Endothelial cell (in vitro differentiated cells): ENCODE measurements at regions not wholly inside any gene's neighbourhood (a gene's known extent, or its start where the extent isn't known, plus 50 kb on each side); places are given as distances from the start of the nearest gene placed in this dataset.

Experiments
- DNase-seq: peaks from one replicate; pipeline ENCODE4 v3.0.0; 2021; ENCODE audit warnings: low spot score
- H3K27ac Mint-ChIP-seq: one replicate; pipeline ENCODE4 v1.8.0; 2021; ENCODE audit warnings: mixed read lengths, inconsistent platforms; ENCODE audit not compliant: unreplicated experiment
- H3K27me3 Mint-ChIP-seq: one replicate; pipeline ENCODE4 v1.8.0; 2021; ENCODE audit warnings: mild to moderate bottlenecking, moderate library complexity, mixed read lengths, inconsistent platforms; ENCODE audit not compliant: unreplicated experiment
- H3K36me3 Mint-ChIP-seq: one replicate; pipeline ENCODE4 v1.8.0; 2021; ENCODE audit warnings: mild to moderate bottlenecking, low read depth, mixed read lengths, inconsistent platforms; ENCODE audit not compliant: unreplicated experiment
- H3K4me1 Mint-ChIP-seq: one replicate; pipeline ENCODE4 v1.8.0; 2021; ENCODE audit warnings: mild to moderate bottlenecking, mixed read lengths, inconsistent platforms; ENCODE audit not compliant: unreplicated experiment
- H3K4me3 Mint-ChIP-seq: one replicate; pipeline ENCODE4 v1.8.0; 2021; ENCODE audit warnings: mild to moderate bottlenecking, mixed read lengths, inconsistent platforms; ENCODE audit not compliant: unreplicated experiment
- H3K9me3 Mint-ChIP-seq: one replicate; pipeline ENCODE4 v1.8.0; 2021; ENCODE audit warnings: mixed read lengths, inconsistent platforms; ENCODE audit not compliant: unreplicated experiment
- CTCF ChIP-seq: fragments of 200-600 bp; sonication (generic); IDR thresholded peaks from one replicate; pipeline ENCODE4 v1.5.0; 2021; ENCODE audit warnings: antibody characterized with exemption; ENCODE audit not compliant: unreplicated experiment

- no peak for TF ChIP-seq CTCF
- Mint-ChIP-seq H3K4me1 (peaks cover 10% of the 10 kb centered on the region), H3K27ac (no peak overlapping the region), H3K9me3 (no peaks in the 10 kb centered on the region), H3K27me3 (no peaks in the 10 kb centered on the region), H3K36me3 (no peaks in the 10 kb centered on the region), H3K4me3 (no peak overlapping the region)
- no peak for DNase-seq
Measured at GRCh38 chr3:140758791-140759444, 81.1 kb downstream of the TRIM42 start.

GRCh38 chr3:140760324-140761075 is 82.6 kb downstream of the TRIM42 start:
- no peaks in the 10 kb centered on the region for H3K27me3 Mint-ChIP-seq
- H3K27ac Mint-ChIP-seq, result no peak overlapping the region
- no peaks in the 10 kb centered on the region for H3K9me3 Mint-ChIP-seq
- H3K4me3 Mint-ChIP-seq, result no peak overlapping the region
- no peak for TF ChIP-seq CTCF
- H3K4me1 Mint-ChIP-seq, result peaks cover 18% of the 10 kb centered on the region
- DNase-seq, result no peak
- no peaks in the 10 kb centered on the region for H3K36me3 Mint-ChIP-seq

GRCh38 chr3:140761076-140761639 is 83.3 kb downstream of the TRIM42 start:
- no peaks in the 10 kb centered on the region for H3K36me3 Mint-ChIP-seq
- no peak overlapping the region for H3K4me3 Mint-ChIP-seq
- TF ChIP-seq CTCF, result no peak
- no peak overlapping the region for H3K27ac Mint-ChIP-seq
- H3K9me3 Mint-ChIP-seq, result no peaks in the 10 kb centered on the region
- DNase-seq, result no peak
- no peaks in the 10 kb centered on the region for H3K27me3 Mint-ChIP-seq
- H3K4me1 Mint-ChIP-seq, result peaks cover 18% of the 10 kb centered on the region

GRCh38 chr3:140762746-140763145 is 84.9 kb downstream of the TRIM42 start:
- Mint-ChIP-seq H3K9me3 (no peaks in the 10 kb centered on the region), H3K4me1 (peaks cover 18% of the 10 kb centered on the region), H3K27ac (peak overlapping the region; percentile 21), H3K4me3 (no peak overlapping the region), H3K36me3 (no peaks in the 10 kb centered on the region), H3K27me3 (no peaks in the 10 kb centered on the region)
- no peak for TF ChIP-seq CTCF
- DNase-seq, result no peak

- Mint-ChIP-seq H3K9me3 (no peaks in the 10 kb centered on the region), H3K4me1 (peaks cover 18% of the 10 kb centered on the region), H3K27me3 (no peaks in the 10 kb centered on the region), H3K36me3 (no peaks in the 10 kb centered on the region), H3K27ac (no peak overlapping the region), H3K4me3 (no peak overlapping the region)
- no peak for TF ChIP-seq CTCF
- DNase-seq, result no peak
Measured at GRCh38 chr3:140763532-140763931, 85.7 kb downstream of the TRIM42 start.
